ENCODE measurements at regions not wholly inside any gene's neighbourhood (a gene's known extent, or its start where the extent isn't known, plus 50 kb on each side); places are given as distances from the start of the nearest gene placed in this dataset.

- TF ChIP-seq CTCF (conservative IDR thresholded peaks at IDR 0.05 in 1 of 2, IDR thresholded peaks at IDR 0.05 in 1 of 2; ENCODE audit: low read depth in 1 of 2, low read length in 2 of 2): no peak
- TF ChIP-seq EZH2 (IDR thresholded peaks at IDR 0.05; ENCODE audit: low read length, missing control alignments): no peak
Observed at GRCh38 chr14:52380294-52380693, 66.2 kb downstream of the PTGER2 start.
